ENCODE measurements at regions not wholly inside any gene's neighbourhood (a gene's known extent, or its start where the extent isn't known, plus 50 kb on each side); places are given as distances from the start of the nearest gene placed in this dataset.

GRCh38 chr11:119936426-119936825, 201.5 kb downstream of the TRIM29 start:
- no peak for DNase-seq

GRCh38 chr11:119935349-119935925, 202.5 kb downstream of the TRIM29 start:
- DNase-seq, result no peak

DNA sequence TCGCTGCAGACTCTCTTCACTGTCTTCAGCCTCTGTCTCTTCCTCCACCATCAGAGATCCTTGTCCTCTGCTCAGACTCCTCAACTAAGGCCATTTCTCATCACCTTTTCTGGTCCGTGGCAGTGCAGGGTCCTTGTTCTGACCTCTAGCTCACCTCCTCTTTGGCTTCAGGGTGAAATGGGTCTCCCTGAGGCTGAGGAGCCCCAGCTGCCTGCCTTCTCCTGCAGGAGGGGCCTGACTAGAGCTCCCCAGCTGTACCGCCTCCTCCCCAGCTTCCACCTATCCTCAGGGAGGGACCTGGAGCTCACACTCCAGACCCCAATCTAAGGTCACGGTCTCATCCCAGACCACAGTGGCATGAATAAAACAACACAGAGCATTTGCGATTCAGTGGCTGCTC, 203.0 kb downstream of the TRIM29 start:
- DNase-seq, result no peak

- no peak for DNase-seq
These were observed 203.6 kb downstream of the TRIM29 start for GRCh38 chr11:119934267-119934666.

- no peak for DNase-seq
These were observed 204.3 kb downstream of the TRIM29 start for GRCh38 chr11:119933584-119933983.

- DNase-seq, result no peak
These were observed 204.0 kb upstream of the NECTIN1 start for GRCh38 chr11:119932828-119933562.

GRCh38 chr11:119928047-119928446, 199.0 kb upstream of the NECTIN1 start:
- no peak for DNase-seq

- no peak for DNase-seq
These were observed 195.0 kb upstream of the NECTIN1 start for GRCh38 chr11:119924017-119924416.

DNA sequence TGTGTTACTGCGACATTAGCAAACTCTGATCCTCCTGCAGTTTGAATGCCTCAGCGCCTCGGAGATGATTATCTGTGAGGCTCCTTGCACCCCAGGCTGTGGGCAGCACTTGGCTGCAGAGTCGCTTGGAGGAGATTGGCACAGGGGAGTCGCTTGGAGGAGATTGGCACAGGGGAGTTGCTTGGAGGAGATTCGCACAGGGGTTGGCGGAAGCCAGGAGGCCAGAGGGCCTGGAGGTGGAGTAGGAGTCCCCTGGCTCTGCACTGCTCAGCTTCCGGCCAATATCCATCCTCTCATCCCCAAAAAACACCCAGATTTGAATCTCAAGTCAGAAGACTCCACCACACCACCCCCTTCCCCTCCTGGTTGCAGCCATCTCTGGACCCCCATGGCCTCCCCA, 192.6 kb upstream of the NECTIN1 start:
- no peak for DNase-seq

GRCh38 chr11:119920666-119921387, 191.8 kb upstream of the NECTIN1 start:
- no peak for DNase-seq

DNA sequence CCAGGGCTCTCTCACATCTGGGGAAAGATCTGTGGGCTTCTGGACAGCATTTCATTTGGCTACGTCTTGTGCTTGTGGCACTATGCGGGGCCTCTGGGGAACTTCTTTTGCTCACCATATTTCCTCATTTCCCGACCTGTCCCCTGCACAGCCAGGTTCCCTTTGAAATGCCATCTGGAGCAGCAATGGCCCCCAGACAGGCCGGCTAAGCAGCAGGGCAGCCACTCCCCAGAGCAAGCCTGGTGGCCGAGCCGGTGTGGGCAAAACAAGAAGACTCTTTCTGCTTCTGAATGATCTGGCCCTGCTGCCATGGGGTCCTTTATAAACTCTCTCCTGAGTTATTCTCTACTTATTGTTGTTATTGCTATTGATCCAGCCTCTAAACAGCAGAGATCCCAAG, 190.7 kb upstream of the NECTIN1 start:
- no peak for DNase-seq

- DNase-seq, result no peak
These were observed 189.3 kb upstream of the NECTIN1 start for GRCh38 chr11:119918347-119918746.

DNA sequence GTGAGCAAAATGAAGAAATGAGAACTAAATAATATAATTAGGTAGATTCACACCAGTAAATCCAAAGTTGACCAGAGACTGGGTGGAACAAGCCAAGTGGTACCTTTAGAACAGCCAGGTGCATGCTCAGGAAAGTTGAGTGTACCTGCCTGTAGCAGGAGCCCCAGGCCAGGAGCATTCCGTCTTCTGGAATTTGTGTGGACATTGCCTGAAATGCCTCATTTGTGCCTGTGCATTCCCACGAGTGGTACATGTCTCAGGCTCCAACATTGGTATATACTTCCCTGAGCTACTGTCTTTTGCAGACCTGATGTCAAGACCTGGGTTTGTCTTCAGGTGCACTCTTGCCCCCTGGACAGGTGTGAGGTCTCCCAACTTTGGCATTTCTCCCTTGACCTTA, 187.6 kb upstream of the NECTIN1 start:
- no peak for DNase-seq

DNA sequence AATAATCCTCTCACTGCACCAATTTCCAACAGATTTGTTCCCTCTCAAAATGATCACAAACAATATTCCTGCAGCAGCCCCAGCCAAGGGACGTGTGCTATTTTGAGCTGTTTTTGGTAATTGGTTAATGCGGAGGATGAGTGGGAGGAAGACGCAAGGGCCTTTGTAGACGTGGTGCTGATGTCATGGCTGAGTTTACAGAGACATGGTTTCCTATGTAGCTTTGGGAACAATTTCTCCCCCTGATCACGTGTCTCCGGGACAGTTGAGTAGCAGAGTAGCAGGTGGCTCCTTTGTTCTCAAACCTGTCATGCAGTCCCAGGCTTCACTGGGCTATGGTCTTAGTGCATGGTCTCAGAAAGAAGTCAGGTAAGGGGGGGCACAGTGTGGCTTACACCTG, 183.2 kb upstream of the NECTIN1 start:
- no peak for DNase-seq

- no peak for DNase-seq
These were observed 181.7 kb upstream of the NECTIN1 start for GRCh38 chr11:119910650-119911049.

- DNase-seq, result no peak
These were observed 181.1 kb upstream of the NECTIN1 start for GRCh38 chr11:119910051-119910450.

DNA sequence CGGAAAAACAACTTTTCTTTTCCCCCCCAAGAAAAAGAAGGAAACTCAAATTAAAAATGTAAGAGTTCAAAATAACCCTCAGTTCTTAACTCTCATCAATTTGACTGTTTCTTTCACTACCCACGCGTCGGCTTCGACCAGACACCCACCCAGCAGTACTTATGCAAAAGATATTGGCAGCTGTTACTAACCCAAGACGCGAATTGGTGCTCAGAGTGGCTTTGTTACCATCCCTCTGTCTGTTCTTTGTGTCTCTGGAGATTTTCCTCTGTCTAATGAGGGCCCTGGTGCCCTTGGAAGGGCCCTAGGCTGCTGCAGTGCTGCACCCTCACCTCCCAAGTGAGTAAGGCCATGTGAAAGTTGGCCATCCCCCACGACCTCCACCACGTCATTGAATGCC, 180.5 kb upstream of the NECTIN1 start:
- no peak for DNase-seq

DNA sequence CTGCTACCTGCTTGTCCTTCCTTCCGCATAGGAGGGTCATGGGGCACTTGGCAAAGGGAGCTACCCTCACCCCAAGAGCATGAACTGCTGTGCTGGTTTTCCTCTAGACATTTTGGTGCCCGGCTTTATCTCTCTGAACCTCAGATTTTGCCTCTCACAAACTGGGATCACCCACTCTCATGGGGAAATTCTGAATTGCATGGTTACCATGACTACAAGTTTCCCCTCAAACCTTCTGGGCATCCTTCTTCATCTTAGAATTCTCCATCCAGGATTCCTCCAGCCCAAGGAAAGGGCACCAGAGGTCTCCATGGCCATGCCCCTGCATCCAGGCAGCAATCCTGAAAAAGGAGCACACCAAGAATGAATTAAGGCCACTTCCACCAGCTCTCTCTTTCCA, 180.1 kb upstream of the NECTIN1 start:
- no peak for DNase-seq

- no peak for DNase-seq
These were observed 179.5 kb upstream of the NECTIN1 start for GRCh38 chr11:119908573-119908904.

- DNase-seq, result no peak
These were observed 179.0 kb upstream of the NECTIN1 start for GRCh38 chr11:119907878-119908572.

DNA sequence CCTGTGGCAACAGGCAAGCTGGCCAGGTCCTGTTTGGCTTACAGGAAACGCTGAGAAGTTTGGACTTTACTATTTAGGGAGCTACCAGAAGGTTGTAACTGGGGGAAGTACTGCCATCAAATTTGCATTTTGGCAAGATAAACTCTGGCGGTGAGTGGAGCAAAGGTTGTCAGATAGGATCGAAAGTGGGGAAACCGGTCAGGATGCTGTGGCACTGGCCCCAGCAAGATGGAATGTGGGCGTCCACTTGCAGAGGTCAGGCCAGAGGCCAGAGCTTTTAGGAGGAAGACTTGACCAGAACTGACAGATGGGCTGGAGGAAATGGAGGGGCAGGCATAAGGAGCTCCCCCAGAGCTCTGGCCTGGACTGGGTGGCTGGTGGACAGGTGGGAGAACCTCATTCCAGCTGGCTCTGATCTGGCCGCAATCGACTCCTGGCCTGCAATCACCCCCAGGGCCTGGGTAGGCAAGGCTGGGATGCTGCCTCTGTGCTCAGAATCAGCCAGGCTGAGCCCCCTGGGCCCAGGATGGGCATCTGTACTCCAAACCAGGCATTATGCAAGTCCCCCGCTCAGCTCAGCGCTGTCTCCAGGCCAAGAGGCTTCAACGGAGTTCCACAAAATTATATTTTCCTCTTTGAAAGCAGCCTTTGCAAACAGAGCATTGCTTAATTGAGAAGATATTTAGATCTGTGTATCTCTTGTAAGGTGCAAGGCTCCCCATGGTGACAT, 178.3 kb upstream of the NECTIN1 start:
- DNase-seq, result no peak

GRCh38 chr11:119906376-119906775, 177.4 kb upstream of the NECTIN1 start:
- no peak for DNase-seq

DNA sequence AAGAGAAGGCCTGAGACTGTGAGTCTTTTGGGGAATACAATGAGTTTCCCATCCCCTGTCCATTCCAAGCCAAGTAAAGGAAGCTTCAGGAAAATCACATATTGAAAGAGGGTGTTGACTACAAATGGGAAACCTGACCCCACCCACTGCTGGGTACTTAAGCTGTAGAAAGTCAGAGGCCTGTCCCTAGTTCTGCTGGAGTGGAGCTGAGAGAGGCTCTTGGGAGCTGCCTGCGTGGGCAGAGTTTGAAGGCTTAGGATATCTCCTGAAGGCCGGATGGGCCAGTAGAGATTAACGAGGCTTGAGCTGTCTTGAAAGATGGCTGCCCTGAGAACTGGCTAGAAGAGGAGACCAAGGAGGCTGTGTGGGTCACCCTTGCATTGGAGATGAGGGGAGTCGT, 176.2 kb upstream of the NECTIN1 start:
- no peak for DNase-seq

All from stimulated activated CD4-positive, alpha-beta T cell treated with anti-CD3 and anti-CD28 coated beads, Interleukin-2, amount 100 ng/mL, for 24 hours (primary cell).